ENCODE measurements at regions not wholly inside any gene's neighbourhood (a gene's known extent, or its start where the extent isn't known, plus 50 kb on each side); places are given as distances from the start of the nearest gene placed in this dataset.

DNA sequence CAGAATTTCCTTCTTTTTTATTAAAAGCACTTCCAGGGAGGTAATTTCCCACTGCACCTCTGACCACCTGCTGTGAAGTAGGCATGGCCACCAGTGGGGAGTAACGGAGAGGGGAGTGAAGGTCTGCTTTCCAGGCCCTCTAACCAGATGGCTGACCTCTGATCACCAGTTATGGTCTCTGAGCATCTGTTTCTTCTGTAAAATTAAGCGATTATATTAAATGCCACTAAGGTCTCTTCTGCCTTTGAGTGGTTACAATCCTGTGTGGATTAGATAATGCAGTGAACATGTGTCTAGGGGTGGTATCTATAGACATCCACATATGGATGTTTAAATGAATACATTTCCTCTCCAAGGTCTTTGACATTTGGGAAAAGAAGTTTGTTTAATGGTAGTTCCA, 199.6 kb downstream of the HERPUD2 start:
- Histone ChIP-seq H3K36me3 (ENCODE audit: control insufficient read depth in 1 of 2, insufficient read depth in 2 of 2, low read length in 2 of 2) (no peaks in the 10 kb centered on the region), H3K9me3 (ENCODE audit: control insufficient read depth in 1 of 2, low read length in 2 of 2) (no peaks in the 10 kb centered on the region), H3K27me3 (ENCODE audit: low read depth, low read length) (no peaks in the 10 kb centered on the region), H3K4me3 (ENCODE audit: low read depth in 1 of 2, low read length in 2 of 2) (no peak overlapping the region), H3K27ac (ENCODE audit: low read length) (no peak overlapping the region), H3K4me1 (ENCODE audit: control insufficient read depth in 1 of 2, insufficient read depth in 2 of 2, low read length in 2 of 2) (no peaks in the 10 kb centered on the region)

DNA sequence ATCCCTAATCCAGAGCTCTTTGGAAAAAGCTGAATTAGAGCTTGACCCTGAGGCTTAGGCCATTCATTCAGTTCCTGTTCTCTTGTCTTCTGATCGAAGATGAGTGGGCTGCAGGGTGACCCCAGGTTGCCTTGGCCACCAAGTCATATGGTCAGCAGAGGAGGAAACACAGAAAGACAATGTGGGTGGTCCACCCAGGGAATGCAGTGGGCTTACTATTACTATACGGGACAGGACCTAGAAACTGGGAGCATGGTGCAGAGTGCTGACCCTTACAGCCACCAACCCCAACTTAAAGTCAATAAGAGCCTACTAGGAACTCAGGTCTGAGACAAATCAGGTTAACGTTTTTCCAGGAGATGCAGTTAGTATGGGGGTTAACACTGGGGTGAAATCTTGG, 200.5 kb downstream of the HERPUD2 start:
- no peaks in the 10 kb centered on the region for H3K27me3 ChIP-seq (ENCODE audit: low read depth, low read length)
- no peak overlapping the region for H3K27ac ChIP-seq (ENCODE audit: low read length)
- H3K36me3 ChIP-seq (ENCODE audit: control insufficient read depth in 1 of 2, insufficient read depth in 2 of 2, low read length in 2 of 2): no peaks in the 10 kb centered on the region
- H3K4me3 ChIP-seq (ENCODE audit: low read depth in 1 of 2, low read length in 2 of 2): no peak overlapping the region
- no peaks in the 10 kb centered on the region for H3K4me1 ChIP-seq (ENCODE audit: control insufficient read depth in 1 of 2, insufficient read depth in 2 of 2, low read length in 2 of 2)
- H3K9me3 ChIP-seq (ENCODE audit: control insufficient read depth in 1 of 2, low read length in 2 of 2): no peaks in the 10 kb centered on the region

DNA sequence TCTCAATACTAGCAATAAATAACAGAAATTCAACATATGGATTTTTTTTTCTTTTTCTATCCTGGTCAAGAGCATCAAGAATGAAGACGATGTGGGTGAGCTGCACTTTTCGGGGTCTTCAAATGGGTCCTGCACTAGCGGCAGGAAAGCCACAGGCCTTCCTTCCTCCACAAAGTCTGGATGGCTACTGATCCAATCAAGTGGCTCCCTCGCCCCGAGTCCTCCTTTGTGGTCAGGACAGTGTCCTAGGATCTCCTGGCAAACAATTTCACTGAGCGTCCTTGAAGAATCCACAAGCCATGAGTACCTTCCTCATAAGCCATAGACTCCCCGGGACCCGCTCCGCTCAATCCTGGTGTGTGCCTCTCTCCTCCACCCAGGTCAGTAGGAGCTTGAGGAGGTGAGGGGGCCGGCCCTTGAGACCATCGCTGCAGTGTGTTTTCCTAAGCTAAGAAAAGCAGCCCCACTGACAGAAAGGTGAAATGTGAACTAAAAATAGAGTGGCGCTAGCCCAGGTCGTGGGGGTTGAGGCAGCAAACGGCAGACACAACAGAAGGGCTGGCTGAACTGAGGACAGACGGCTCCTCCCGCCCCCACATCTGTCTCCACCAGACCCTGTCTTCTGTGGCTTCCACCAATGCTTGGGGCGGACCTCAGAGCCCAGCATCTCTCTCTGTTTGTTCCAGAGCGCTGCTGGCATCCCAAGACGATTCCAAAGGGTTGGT, 202.3 kb downstream of the HERPUD2 start:
- no peaks in the 10 kb centered on the region for H3K36me3 ChIP-seq (ENCODE audit: control insufficient read depth in 1 of 2, insufficient read depth in 2 of 2, low read length in 2 of 2)
- no peaks in the 10 kb centered on the region for H3K4me1 ChIP-seq (ENCODE audit: control insufficient read depth in 1 of 2, insufficient read depth in 2 of 2, low read length in 2 of 2)
- no peaks in the 10 kb centered on the region for H3K9me3 ChIP-seq (ENCODE audit: control insufficient read depth in 1 of 2, low read length in 2 of 2)
- no peak overlapping the region for H3K27ac ChIP-seq (ENCODE audit: low read length)
- H3K27me3 ChIP-seq (ENCODE audit: low read depth, low read length): no peaks in the 10 kb centered on the region
- H3K4me3 ChIP-seq (ENCODE audit: low read depth in 1 of 2, low read length in 2 of 2): no peak overlapping the region

DNA sequence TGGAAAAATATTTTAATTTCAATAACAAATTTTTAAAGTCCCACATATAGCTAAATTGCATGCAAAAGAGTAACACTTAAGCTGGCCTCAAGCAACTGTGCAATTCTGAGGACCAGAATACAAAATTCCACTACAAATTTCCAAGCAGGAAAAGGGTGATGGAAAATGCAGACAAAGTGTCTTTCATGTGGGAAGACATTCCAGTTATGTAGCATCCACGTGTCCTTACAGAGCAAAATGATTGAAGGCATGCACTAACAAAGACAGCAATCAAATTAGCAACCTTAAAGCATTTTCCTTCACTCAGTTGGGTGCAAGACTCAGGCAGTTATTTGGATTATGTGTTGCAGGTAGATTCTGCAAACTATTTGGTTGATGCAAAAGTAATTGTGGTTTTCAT, 203.7 kb downstream of the HERPUD2 start:
- Histone ChIP-seq H3K4me3 (ENCODE audit: low read depth in 1 of 2, low read length in 2 of 2) (no peak overlapping the region), H3K4me1 (ENCODE audit: control insufficient read depth in 1 of 2, insufficient read depth in 2 of 2, low read length in 2 of 2) (no peaks in the 10 kb centered on the region), H3K27ac (ENCODE audit: low read length) (no peak overlapping the region), H3K9me3 (ENCODE audit: control insufficient read depth in 1 of 2, low read length in 2 of 2) (no peaks in the 10 kb centered on the region), H3K36me3 (ENCODE audit: control insufficient read depth in 1 of 2, insufficient read depth in 2 of 2, low read length in 2 of 2) (no peaks in the 10 kb centered on the region), H3K27me3 (ENCODE audit: low read depth, low read length) (no peaks in the 10 kb centered on the region)

DNA sequence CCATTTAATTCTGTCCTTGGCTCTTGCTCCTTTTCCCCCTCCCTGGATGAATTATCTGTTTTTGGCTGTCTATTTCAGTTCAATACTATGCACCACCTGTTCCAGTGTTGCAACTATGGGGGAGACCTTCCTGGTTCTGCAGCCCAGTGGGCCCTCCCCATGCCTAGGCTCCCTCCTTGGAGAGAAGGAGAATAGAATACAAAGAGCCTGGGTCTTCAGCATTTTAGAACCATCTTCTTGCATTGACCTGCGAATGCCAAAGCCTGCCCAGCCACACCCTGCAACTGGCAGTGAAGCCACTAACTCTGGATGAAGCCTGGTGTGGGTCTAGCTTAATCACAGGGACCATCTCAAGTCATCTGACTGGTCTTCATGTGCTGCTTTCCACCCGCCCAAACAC, 207.1 kb downstream of the HERPUD2 start:
- Histone ChIP-seq H3K27ac (ENCODE audit: low read length) (no peak overlapping the region), H3K27me3 (ENCODE audit: low read depth, low read length) (no peaks in the 10 kb centered on the region), H3K36me3 (ENCODE audit: control insufficient read depth in 1 of 2, insufficient read depth in 2 of 2, low read length in 2 of 2) (no peaks in the 10 kb centered on the region), H3K4me1 (ENCODE audit: control insufficient read depth in 1 of 2, insufficient read depth in 2 of 2, low read length in 2 of 2) (no peaks in the 10 kb centered on the region), H3K4me3 (ENCODE audit: low read depth in 1 of 2, low read length in 2 of 2) (no peak overlapping the region), H3K9me3 (ENCODE audit: control insufficient read depth in 1 of 2, low read length in 2 of 2) (no peaks in the 10 kb centered on the region)

DNA sequence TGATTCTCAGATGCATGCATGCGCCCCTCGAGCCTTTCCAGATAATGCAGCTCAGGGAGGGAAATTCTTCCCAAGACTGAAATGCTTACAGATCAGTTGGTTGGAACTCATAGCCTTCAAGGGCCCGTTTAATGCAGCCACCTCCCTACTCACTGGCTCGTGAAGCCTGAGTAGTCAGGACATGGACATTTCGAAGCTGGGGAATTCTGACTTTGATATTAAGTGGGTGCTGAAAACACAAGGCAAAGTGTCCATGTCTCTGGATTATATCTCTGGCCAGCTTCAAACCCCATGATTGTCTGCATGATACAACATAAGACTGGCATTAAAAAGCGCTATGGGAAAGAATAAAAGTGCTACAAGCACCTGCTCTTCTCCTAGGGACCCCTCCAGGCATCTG, 207.5 kb downstream of the HERPUD2 start:
- Histone ChIP-seq H3K4me1 (ENCODE audit: control insufficient read depth in 1 of 2, insufficient read depth in 2 of 2, low read length in 2 of 2) (no peaks in the 10 kb centered on the region), H3K4me3 (ENCODE audit: low read depth in 1 of 2, low read length in 2 of 2) (no peak overlapping the region), H3K27ac (ENCODE audit: low read length) (no peak overlapping the region), H3K36me3 (ENCODE audit: control insufficient read depth in 1 of 2, insufficient read depth in 2 of 2, low read length in 2 of 2) (no peaks in the 10 kb centered on the region), H3K27me3 (ENCODE audit: low read depth, low read length) (no peaks in the 10 kb centered on the region), H3K9me3 (ENCODE audit: control insufficient read depth in 1 of 2, low read length in 2 of 2) (no peaks in the 10 kb centered on the region)

DNA sequence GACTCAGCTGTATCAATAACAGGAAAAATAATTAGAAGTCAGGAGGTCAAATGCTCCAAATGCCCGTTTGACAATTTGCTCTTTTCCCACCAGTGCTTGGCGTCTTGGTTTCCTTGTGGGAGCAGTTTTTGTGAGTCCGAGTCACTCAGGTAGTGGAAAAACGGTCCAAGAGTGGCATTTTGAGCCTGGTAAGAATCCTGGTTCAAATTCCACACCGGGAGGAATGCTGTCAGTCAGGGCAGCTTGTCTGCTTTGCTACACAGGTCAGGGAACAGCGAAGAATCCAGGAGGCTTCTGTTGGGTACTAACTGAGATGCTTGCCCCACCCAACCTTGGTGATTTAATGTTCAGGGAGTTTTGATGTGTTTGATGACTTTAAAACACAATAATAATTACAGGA, 209.5 kb downstream of the HERPUD2 start:
- H3K4me1 ChIP-seq (ENCODE audit: control insufficient read depth in 1 of 2, insufficient read depth in 2 of 2, low read length in 2 of 2): no peaks in the 10 kb centered on the region
- H3K4me3 ChIP-seq (ENCODE audit: low read depth in 1 of 2, low read length in 2 of 2): no peak overlapping the region
- no peaks in the 10 kb centered on the region for H3K36me3 ChIP-seq (ENCODE audit: control insufficient read depth in 1 of 2, insufficient read depth in 2 of 2, low read length in 2 of 2)
- no peak overlapping the region for H3K27ac ChIP-seq (ENCODE audit: low read length)
- no peaks in the 10 kb centered on the region for H3K9me3 ChIP-seq (ENCODE audit: control insufficient read depth in 1 of 2, low read length in 2 of 2)
- no peaks in the 10 kb centered on the region for H3K27me3 ChIP-seq (ENCODE audit: low read depth, low read length)

DNA sequence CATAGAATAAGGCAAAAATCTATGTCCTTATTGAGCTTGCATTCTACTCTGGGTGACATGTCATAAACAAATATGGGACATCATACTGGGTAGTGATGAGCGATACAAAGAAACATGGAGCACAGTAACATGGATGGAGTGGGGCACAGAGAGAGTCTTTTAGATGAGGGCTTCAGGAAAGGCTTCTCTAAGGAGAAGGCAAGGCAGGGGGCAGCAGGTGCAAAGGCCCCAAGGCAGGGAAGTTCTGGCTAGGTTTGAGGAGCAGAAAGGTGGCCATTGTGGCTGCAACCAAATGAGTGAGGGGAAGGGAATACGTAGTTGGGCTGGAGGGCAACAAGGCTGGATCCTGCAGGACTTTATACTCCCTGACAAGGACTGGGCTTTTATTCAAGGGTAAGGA, 211.4 kb downstream of the HERPUD2 start:
- no peaks in the 10 kb centered on the region for H3K36me3 ChIP-seq (ENCODE audit: control insufficient read depth in 1 of 2, insufficient read depth in 2 of 2, low read length in 2 of 2)
- H3K9me3 ChIP-seq (ENCODE audit: control insufficient read depth in 1 of 2, low read length in 2 of 2): no peaks in the 10 kb centered on the region
- H3K27ac ChIP-seq (ENCODE audit: low read length): no peak overlapping the region
- no peak overlapping the region for H3K4me3 ChIP-seq (ENCODE audit: low read depth in 1 of 2, low read length in 2 of 2)
- no peaks in the 10 kb centered on the region for H3K27me3 ChIP-seq (ENCODE audit: low read depth, low read length)
- H3K4me1 ChIP-seq (ENCODE audit: control insufficient read depth in 1 of 2, insufficient read depth in 2 of 2, low read length in 2 of 2): no peaks in the 10 kb centered on the region

DNA sequence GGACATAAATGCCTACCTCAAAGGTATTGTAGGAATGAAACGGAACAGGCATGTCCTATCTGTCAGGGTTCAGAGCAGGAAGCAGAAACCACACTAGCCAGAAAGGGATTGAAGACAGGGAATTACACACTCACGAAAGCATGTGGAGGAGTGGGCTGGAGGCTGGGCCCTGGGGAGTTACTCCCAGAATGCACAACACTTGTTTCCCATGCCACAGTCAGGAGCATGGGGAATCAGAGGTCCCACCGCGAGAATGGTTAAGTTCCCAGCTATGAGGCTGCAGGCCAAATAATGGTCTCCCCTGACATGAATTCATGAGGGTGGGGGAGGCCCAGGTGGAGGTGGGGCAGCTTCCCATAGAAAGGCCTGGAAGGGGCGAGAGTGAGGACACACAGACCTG, 212.7 kb downstream of the HERPUD2 start:
- Histone ChIP-seq H3K27ac (ENCODE audit: low read length) (no peak overlapping the region), H3K9me3 (ENCODE audit: control insufficient read depth in 1 of 2, low read length in 2 of 2) (no peaks in the 10 kb centered on the region), H3K4me3 (ENCODE audit: low read depth in 1 of 2, low read length in 2 of 2) (no peak overlapping the region), H3K36me3 (ENCODE audit: control insufficient read depth in 1 of 2, insufficient read depth in 2 of 2, low read length in 2 of 2) (no peaks in the 10 kb centered on the region), H3K4me1 (ENCODE audit: control insufficient read depth in 1 of 2, insufficient read depth in 2 of 2, low read length in 2 of 2) (no peaks in the 10 kb centered on the region), H3K27me3 (ENCODE audit: low read depth, low read length) (no peaks in the 10 kb centered on the region)

DNA sequence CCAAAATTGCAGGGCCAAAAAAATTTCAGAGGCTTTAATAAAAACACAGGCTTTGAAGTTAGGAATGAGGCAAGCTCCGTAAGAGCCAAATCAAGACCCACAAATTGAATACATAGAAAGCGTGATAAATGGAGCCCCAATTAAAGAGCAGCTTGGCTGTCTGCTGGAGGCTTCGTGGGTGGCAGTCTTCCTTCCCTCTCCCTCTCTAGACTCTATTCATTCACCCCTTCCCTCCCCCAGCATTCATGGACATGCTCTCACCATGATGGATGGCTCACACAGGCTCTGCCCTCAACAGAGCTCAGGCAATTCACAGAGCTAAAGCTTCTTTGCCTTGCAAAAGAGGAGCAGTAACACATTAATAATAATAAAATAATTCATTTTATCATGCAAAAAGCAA, 214.1 kb downstream of the HERPUD2 start:
- H3K27ac ChIP-seq (ENCODE audit: low read length): no peak overlapping the region
- H3K4me1 ChIP-seq (ENCODE audit: control insufficient read depth in 1 of 2, insufficient read depth in 2 of 2, low read length in 2 of 2): no peaks in the 10 kb centered on the region
- H3K36me3 ChIP-seq (ENCODE audit: control insufficient read depth in 1 of 2, insufficient read depth in 2 of 2, low read length in 2 of 2): no peaks in the 10 kb centered on the region
- no peak overlapping the region for H3K4me3 ChIP-seq (ENCODE audit: low read depth in 1 of 2, low read length in 2 of 2)
- H3K27me3 ChIP-seq (ENCODE audit: low read depth, low read length): no peaks in the 10 kb centered on the region
- no peaks in the 10 kb centered on the region for H3K9me3 ChIP-seq (ENCODE audit: control insufficient read depth in 1 of 2, low read length in 2 of 2)

DNA sequence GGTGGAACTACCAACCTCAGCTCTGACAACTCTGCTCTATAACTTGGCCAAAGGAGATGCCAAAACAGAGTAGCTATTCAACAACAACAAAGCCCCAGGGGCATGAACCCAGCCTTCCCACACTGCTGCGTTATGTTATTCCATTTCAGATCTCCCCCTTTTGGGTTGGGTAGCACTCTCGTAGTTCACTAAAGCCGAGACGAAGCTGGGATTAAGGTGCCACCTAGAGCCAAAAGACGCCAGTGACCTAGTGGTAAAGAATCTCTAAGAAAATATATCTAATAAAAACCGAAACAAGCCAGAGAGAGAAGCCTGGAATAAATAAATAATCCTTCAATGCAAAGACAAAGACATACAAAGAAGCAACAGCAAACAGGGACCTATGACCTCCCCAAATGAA, 217.3 kb downstream of the HERPUD2 start:
- Histone ChIP-seq H3K36me3 (ENCODE audit: control insufficient read depth in 1 of 2, insufficient read depth in 2 of 2, low read length in 2 of 2) (no peaks in the 10 kb centered on the region), H3K27ac (ENCODE audit: low read length) (no peak overlapping the region), H3K4me1 (ENCODE audit: control insufficient read depth in 1 of 2, insufficient read depth in 2 of 2, low read length in 2 of 2) (no peaks in the 10 kb centered on the region), H3K9me3 (ENCODE audit: control insufficient read depth in 1 of 2, low read length in 2 of 2) (no peaks in the 10 kb centered on the region), H3K4me3 (ENCODE audit: low read depth in 1 of 2, low read length in 2 of 2) (no peak overlapping the region), H3K27me3 (ENCODE audit: low read depth, low read length) (no peaks in the 10 kb centered on the region)

DNA sequence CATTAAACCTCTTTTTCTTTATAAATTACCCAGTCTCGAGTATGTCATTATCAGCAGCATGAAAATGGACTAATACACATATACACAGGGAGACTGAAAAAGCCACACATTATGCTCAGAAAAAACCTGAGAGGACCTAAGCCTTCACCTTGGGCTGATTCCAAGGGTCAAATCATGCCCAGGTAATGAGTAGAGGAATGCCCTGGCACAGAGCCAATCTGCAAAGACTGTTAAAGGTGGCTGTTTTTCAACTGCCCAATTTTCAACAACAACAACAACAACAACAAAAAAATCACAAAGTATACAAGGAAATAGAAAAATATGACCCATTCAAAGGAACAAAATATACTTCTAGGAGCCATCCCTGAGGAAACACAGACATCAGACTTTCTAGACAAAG, 220.2 kb upstream of the TBX20 start:
- Histone ChIP-seq H3K4me1 (ENCODE audit: control insufficient read depth in 1 of 2, insufficient read depth in 2 of 2, low read length in 2 of 2) (no peaks in the 10 kb centered on the region), H3K27ac (ENCODE audit: low read length) (no peak overlapping the region), H3K4me3 (ENCODE audit: low read depth in 1 of 2, low read length in 2 of 2) (no peak overlapping the region), H3K27me3 (ENCODE audit: low read depth, low read length) (no peaks in the 10 kb centered on the region), H3K9me3 (ENCODE audit: control insufficient read depth in 1 of 2, low read length in 2 of 2) (no peaks in the 10 kb centered on the region), H3K36me3 (ENCODE audit: control insufficient read depth in 1 of 2, insufficient read depth in 2 of 2, low read length in 2 of 2) (no peaks in the 10 kb centered on the region)

Measured in muscle layer of duodenum (tissue), 2 donors.